ENCODE measurements at regions not wholly inside any gene's neighbourhood (a gene's known extent, or its start where the extent isn't known, plus 50 kb on each side); places are given as distances from the start of the nearest gene placed in this dataset.

DNA sequence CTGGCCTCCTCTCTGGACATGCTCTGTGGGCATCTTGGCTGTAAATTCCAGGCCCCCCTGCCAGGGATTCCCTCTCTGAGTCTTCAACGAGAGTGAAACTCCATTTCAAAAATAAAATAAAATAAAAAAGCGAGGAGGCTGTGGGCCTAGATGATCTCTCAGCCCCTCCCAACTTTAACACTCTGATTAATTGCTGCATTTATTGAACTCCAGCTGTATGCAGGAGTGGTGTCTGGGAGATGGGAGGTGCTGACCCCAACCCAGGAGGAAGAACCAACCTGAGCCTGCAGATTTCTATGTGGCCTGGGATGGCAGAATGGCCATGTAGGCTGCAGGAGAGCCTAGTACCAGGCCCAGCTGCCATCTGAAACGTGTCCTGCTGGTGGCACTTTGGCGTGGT lies 154.5 kb upstream of the IER5L start:
- H3K9ac ChIP-seq: no peak overlapping the region
- TF ChIP-seq, protein P1, sequence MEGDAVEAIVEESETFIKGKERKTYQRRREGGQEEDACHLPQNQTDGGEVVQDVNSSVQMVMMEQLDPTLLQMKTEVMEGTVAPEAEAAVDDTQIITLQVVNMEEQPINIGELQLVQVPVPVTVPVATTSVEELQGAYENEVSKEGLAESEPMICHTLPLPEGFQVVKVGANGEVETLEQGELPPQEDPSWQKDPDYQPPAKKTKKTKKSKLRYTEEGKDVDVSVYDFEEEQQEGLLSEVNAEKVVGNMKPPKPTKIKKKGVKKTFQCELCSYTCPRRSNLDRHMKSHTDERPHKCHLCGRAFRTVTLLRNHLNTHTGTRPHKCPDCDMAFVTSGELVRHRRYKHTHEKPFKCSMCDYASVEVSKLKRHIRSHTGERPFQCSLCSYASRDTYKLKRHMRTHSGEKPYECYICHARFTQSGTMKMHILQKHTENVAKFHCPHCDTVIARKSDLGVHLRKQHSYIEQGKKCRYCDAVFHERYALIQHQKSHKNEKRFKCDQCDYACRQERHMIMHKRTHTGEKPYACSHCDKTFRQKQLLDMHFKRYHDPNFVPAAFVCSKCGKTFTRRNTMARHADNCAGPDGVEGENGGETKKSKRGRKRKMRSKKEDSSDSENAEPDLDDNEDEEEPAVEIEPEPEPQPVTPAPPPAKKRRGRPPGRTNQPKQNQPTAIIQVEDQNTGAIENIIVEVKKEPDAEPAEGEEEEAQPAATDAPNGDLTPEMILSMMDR (conservative IDR thresholded peaks at IDR 0.05; ENCODE audit: low read depth, low read length): no peak
- H4K20me1 ChIP-seq (ENCODE audit: insufficient read depth): no peaks in the 10 kb centered on the region
- no peak overlapping the region for H3K4me2 ChIP-seq
- H3K4me1 ChIP-seq (ENCODE audit: low read depth, poor library complexity, severe bottlenecking): peaks cover 64% of the 10 kb centered on the region
- no peaks in the 10 kb centered on the region for H3K27me3 ChIP-seq (ENCODE audit: insufficient read depth, low read depth)
- no peaks in the 10 kb centered on the region for H3K36me3 ChIP-seq (ENCODE audit: insufficient read depth)
- H2AFZ ChIP-seq (ENCODE audit: low read depth): no peak overlapping the region
- H3K27ac ChIP-seq: no peak overlapping the region
- H3K79me2 ChIP-seq (ENCODE audit: insufficient read depth, low read depth): no peaks in the 10 kb centered on the region
- H3K4me3 ChIP-seq (IDR thresholded peaks at IDR 0.05; ENCODE audit: insufficient read depth, low read depth, low read length): no peak overlapping the region

DNA sequence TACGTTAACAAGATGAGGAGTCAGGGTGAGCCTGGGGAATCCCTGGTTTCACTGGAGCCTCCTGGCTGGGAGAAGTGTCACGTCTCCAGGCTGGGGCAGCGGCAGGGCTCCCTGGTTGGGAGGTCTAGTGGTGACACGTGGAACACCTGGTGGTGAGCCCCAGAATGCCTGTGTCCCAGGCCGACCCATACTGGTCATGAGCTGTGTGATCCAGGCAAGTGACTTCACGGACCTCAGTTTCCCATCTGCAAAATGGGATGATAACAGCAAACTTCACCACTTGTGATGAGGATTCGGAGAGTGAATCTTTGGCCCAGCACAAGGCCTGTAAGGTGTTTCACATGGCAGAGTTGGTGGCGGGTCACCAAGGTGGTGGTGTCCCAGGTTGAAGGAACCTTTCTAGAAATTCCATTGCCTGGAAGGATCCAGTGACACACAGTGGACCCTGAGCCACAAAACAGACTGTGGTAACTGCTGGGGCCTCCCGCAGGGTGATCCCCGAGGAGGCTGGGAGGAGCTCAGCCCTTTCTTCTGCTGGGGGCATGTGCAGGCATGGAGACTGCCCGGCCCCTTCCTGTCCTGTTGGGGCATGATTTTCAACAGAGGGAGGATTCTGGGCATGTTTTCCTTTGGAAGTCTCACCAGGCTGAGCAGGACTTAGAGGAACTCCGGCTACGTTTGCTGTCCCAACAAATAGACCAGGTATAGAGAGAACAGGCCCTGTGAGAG lies 153.9 kb upstream of the IER5L start:
- no peak overlapping the region for H3K27ac ChIP-seq
- no peak overlapping the region for H3K9ac ChIP-seq
- H3K4me1 ChIP-seq (ENCODE audit: low read depth, poor library complexity, severe bottlenecking): peaks cover 65% of the 10 kb centered on the region
- no peaks in the 10 kb centered on the region for H4K20me1 ChIP-seq (ENCODE audit: insufficient read depth)
- no peak overlapping the region for H2AFZ ChIP-seq (ENCODE audit: low read depth)
- H3K4me3 ChIP-seq (IDR thresholded peaks at IDR 0.05; ENCODE audit: insufficient read depth, low read depth, low read length): no peak overlapping the region
- no peaks in the 10 kb centered on the region for H3K36me3 ChIP-seq (ENCODE audit: insufficient read depth)
- TF ChIP-seq, protein P1 (conservative IDR thresholded peaks at IDR 0.05; ENCODE audit: low read depth, low read length): no peak
- no peak overlapping the region for H3K4me2 ChIP-seq
- H3K79me2 ChIP-seq (ENCODE audit: insufficient read depth, low read depth): no peaks in the 10 kb centered on the region
- no peaks in the 10 kb centered on the region for H3K27me3 ChIP-seq (ENCODE audit: insufficient read depth, low read depth)

DNA sequence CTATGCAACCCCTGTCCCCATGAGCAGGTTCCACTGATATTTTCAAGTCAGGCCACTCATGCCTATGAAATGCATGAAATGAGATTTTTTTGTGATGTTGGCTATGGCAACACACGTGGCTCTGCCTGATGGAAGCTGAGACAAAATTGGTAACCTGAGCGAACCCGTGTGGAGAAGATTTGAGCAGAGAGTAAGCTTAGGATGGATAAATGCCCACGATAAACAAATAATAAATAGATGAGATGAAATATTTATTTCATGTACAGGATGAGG lies 153.4 kb upstream of the IER5L start:
- Histone ChIP-seq H4K20me1 (ENCODE audit: insufficient read depth) (no peaks in the 10 kb centered on the region), H3K79me2 (ENCODE audit: insufficient read depth, low read depth) (no peaks in the 10 kb centered on the region), H3K27me3 (ENCODE audit: insufficient read depth, low read depth) (no peaks in the 10 kb centered on the region), H3K4me1 (ENCODE audit: low read depth, poor library complexity, severe bottlenecking) (peaks cover 64% of the 10 kb centered on the region), H3K36me3 (ENCODE audit: insufficient read depth) (no peaks in the 10 kb centered on the region), H2AFZ (ENCODE audit: low read depth) (no peak overlapping the region), H3K4me2 (no peak overlapping the region), H3K9ac (no peak overlapping the region), H3K27ac (no peak overlapping the region), H3K4me3 (IDR thresholded peaks at IDR 0.05; ENCODE audit: insufficient read depth, low read depth, low read length) (no peak overlapping the region)
- TF ChIP-seq, protein P1 (conservative IDR thresholded peaks at IDR 0.05; ENCODE audit: low read depth, low read length): no peak

DNA sequence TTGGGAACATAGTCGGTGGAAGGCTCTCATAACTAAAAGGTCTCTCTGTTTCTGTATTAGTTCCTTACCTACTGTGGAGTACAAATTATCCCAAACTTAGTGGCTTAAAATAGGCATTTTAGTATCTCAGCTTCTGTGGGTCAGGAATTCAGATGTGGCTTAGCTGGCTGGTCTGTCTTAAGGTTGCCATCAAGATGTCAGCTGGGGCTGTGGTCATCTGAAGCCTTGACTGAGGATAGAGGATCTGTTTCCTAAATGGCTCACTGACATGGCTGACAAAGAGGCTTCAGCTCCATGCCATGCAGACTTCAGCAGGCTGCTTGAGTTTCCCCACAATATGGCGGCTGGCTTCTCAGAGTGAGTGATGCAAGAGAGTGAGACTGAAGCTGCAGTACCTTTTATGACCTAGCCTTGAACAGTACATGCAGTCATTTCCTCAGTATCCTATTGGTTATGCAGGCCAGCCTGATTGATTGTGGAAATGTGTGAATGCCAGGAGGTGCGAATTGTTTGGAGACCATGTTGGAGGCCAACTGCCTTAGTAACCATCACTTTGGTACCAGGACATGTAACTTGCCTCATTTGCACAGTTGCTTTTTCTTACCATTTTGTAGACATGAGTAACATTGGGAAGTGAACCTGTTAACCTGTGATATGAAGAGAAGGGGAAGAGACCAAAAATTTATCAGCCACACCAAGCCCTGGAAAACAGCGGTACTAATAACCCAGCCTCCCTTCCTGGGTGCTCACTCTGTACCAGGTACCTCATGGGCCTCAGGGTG lies 152.8 kb upstream of the IER5L start:
- H3K9ac ChIP-seq: no peak overlapping the region
- no peaks in the 10 kb centered on the region for H4K20me1 ChIP-seq (ENCODE audit: insufficient read depth)
- TF ChIP-seq, protein P1 (conservative IDR thresholded peaks at IDR 0.05; ENCODE audit: low read depth, low read length): no peak
- no peak overlapping the region for H3K4me3 ChIP-seq (IDR thresholded peaks at IDR 0.05; ENCODE audit: insufficient read depth, low read depth, low read length)
- H3K27me3 ChIP-seq (ENCODE audit: insufficient read depth, low read depth): no peaks in the 10 kb centered on the region
- no peaks in the 10 kb centered on the region for H3K36me3 ChIP-seq (ENCODE audit: insufficient read depth)
- H3K4me2 ChIP-seq: no peak overlapping the region
- no peaks in the 10 kb centered on the region for H3K79me2 ChIP-seq (ENCODE audit: insufficient read depth, low read depth)
- no peak overlapping the region for H3K27ac ChIP-seq
- H3K4me1 ChIP-seq (ENCODE audit: low read depth, poor library complexity, severe bottlenecking): peaks cover 61% of the 10 kb centered on the region
- H2AFZ ChIP-seq (ENCODE audit: low read depth): no peak overlapping the region
